ENCODE measurements at regions not wholly inside any gene's neighbourhood (a gene's known extent, or its start where the extent isn't known, plus 50 kb on each side); places are given as distances from the start of the nearest gene placed in this dataset.

- no peak overlapping the region for H3K18ac ChIP-seq (ENCODE audit: low read length)
- H4K8ac ChIP-seq (ENCODE audit: low read depth, low read length), result no peak overlapping the region
- H3K4me3 ChIP-seq (ENCODE audit: low read length), result no peak overlapping the region
- H2BK120ac ChIP-seq (ENCODE audit: low read depth, low read length), result no peak overlapping the region
- H2BK5ac ChIP-seq (ENCODE audit: low read length), result no peak overlapping the region
- no peaks in the 10 kb centered on the region for H3K27me3 ChIP-seq (ENCODE audit: insufficient read depth, low read length, poor library complexity)
- H3K4me2 ChIP-seq (ENCODE audit: low read length), result no peak overlapping the region
- no peak overlapping the region for H3K23ac ChIP-seq (ENCODE audit: low read length)
- no peak overlapping the region for H4K5ac ChIP-seq (ENCODE audit: low read length)
- H3K4me1 ChIP-seq (ENCODE audit: control insufficient read depth, low read depth, low read length), result no peaks in the 10 kb centered on the region
- H3K56ac ChIP-seq (ENCODE audit: low read length), result no peak overlapping the region
- no peaks in the 10 kb centered on the region for H3K79me1 ChIP-seq (ENCODE audit: low read length)
- no peak overlapping the region for H3K27ac ChIP-seq (ENCODE audit: low read depth, low read length)
- no peaks in the 10 kb centered on the region for H3K79me2 ChIP-seq (ENCODE audit: control insufficient read depth, insufficient read depth, low read length)
- no peak for DNase-seq
- H3K9ac ChIP-seq (ENCODE audit: low read length), result no peak overlapping the region
- H2AK5ac ChIP-seq (ENCODE audit: low read length), result no peak overlapping the region
- WGBS (ENCODE audit: extremely low coverage, insufficient coverage, low lambda C conversion rate), result no CpG with 5 or more reads among the region's 11 CpGs
- no peak overlapping the region for H3K4ac ChIP-seq (ENCODE audit: low read depth, low read length)
- no peak overlapping the region for H2BK15ac ChIP-seq (replicated peaks; ENCODE audit: low read depth)
- H3K36me3 ChIP-seq (ENCODE audit: control insufficient read depth, insufficient read depth, low read length), result no peaks in the 10 kb centered on the region
These were observed 112.6 kb upstream of the CSF3R start for GRCh38 chr1:36595349-36595748.

GRCh38 chr1:36594023-36594422, 111.3 kb upstream of the CSF3R start:
- Histone ChIP-seq H4K8ac (ENCODE audit: low read depth, low read length) (no peak overlapping the region), H3K56ac (ENCODE audit: low read length) (no peak overlapping the region), H3K27me3 (ENCODE audit: insufficient read depth, low read length, poor library complexity) (no peaks in the 10 kb centered on the region), H3K36me3 (ENCODE audit: control insufficient read depth, insufficient read depth, low read length) (no peaks in the 10 kb centered on the region), H3K9ac (ENCODE audit: low read length) (no peak overlapping the region), H3K18ac (ENCODE audit: low read length) (no peak overlapping the region), H3K23ac (ENCODE audit: low read length) (no peak overlapping the region), H3K27ac (ENCODE audit: low read depth, low read length) (no peak overlapping the region), H2AK5ac (ENCODE audit: low read length) (no peak overlapping the region), H3K4ac (ENCODE audit: low read depth, low read length) (no peak overlapping the region), H3K79me2 (ENCODE audit: control insufficient read depth, insufficient read depth, low read length) (no peaks in the 10 kb centered on the region), H3K4me1 (ENCODE audit: control insufficient read depth, low read depth, low read length) (no peaks in the 10 kb centered on the region), H4K5ac (ENCODE audit: low read length) (no peak overlapping the region), H3K79me1 (ENCODE audit: low read length) (no peaks in the 10 kb centered on the region), H2BK120ac (ENCODE audit: low read depth, low read length) (no peak overlapping the region), H2BK15ac (replicated peaks; ENCODE audit: low read depth) (no peak overlapping the region), H3K4me3 (ENCODE audit: low read length) (no peak overlapping the region), H3K4me2 (ENCODE audit: low read length) (no peak overlapping the region), H2BK5ac (ENCODE audit: low read length) (no peak overlapping the region)
- no peak for DNase-seq
- WGBS (ENCODE audit: extremely low coverage, insufficient coverage, low lambda C conversion rate), result no CpG with 5 or more reads among the region's 7 CpGs

GRCh38 chr1:36591278-36591677, 108.6 kb upstream of the CSF3R start:
- H3K4me3 ChIP-seq (ENCODE audit: low read length), result no peak overlapping the region
- H3K4me2 ChIP-seq (ENCODE audit: low read length), result no peak overlapping the region
- no peak overlapping the region for H3K23ac ChIP-seq (ENCODE audit: low read length)
- DNase-seq, result no peak
- no peaks in the 10 kb centered on the region for H3K27me3 ChIP-seq (ENCODE audit: insufficient read depth, low read length, poor library complexity)
- no peak overlapping the region for H3K4ac ChIP-seq (ENCODE audit: low read depth, low read length)
- H2BK5ac ChIP-seq (ENCODE audit: low read length), result no peak overlapping the region
- H2AK5ac ChIP-seq (ENCODE audit: low read length), result no peak overlapping the region
- no peaks in the 10 kb centered on the region for H3K4me1 ChIP-seq (ENCODE audit: control insufficient read depth, low read depth, low read length)
- no peaks in the 10 kb centered on the region for H3K79me1 ChIP-seq (ENCODE audit: low read length)
- no CpG with 5 or more reads among the region's 7 CpGs for WGBS (ENCODE audit: extremely low coverage, insufficient coverage, low lambda C conversion rate)
- H3K56ac ChIP-seq (ENCODE audit: low read length), result no peak overlapping the region
- H4K8ac ChIP-seq (ENCODE audit: low read depth, low read length), result no peak overlapping the region
- no peaks in the 10 kb centered on the region for H3K79me2 ChIP-seq (ENCODE audit: control insufficient read depth, insufficient read depth, low read length)
- H4K5ac ChIP-seq (ENCODE audit: low read length), result no peak overlapping the region
- no peak overlapping the region for H3K9ac ChIP-seq (ENCODE audit: low read length)
- no peak overlapping the region for H3K18ac ChIP-seq (ENCODE audit: low read length)
- H2BK15ac ChIP-seq (replicated peaks; ENCODE audit: low read depth), result no peak overlapping the region
- no peak overlapping the region for H2BK120ac ChIP-seq (ENCODE audit: low read depth, low read length)
- H3K27ac ChIP-seq (ENCODE audit: low read depth, low read length), result no peak overlapping the region
- no peaks in the 10 kb centered on the region for H3K36me3 ChIP-seq (ENCODE audit: control insufficient read depth, insufficient read depth, low read length)

- H3K23ac ChIP-seq (ENCODE audit: low read length), result no peak overlapping the region
- H3K4me3 ChIP-seq (ENCODE audit: low read length), result no peak overlapping the region
- H4K5ac ChIP-seq (ENCODE audit: low read length), result no peak overlapping the region
- DNase-seq, result no peak
- H3K27ac ChIP-seq (ENCODE audit: low read depth, low read length), result no peak overlapping the region
- H3K79me2 ChIP-seq (ENCODE audit: control insufficient read depth, insufficient read depth, low read length), result no peaks in the 10 kb centered on the region
- no peak overlapping the region for H2AK5ac ChIP-seq (ENCODE audit: low read length)
- WGBS (ENCODE audit: extremely low coverage, insufficient coverage, low lambda C conversion rate), result no CpG with 5 or more reads among the region's 9 CpGs
- H3K56ac ChIP-seq (ENCODE audit: low read length), result no peak overlapping the region
- no peaks in the 10 kb centered on the region for H3K27me3 ChIP-seq (ENCODE audit: insufficient read depth, low read length, poor library complexity)
- no peak overlapping the region for H3K4me2 ChIP-seq (ENCODE audit: low read length)
- no peak overlapping the region for H3K9ac ChIP-seq (ENCODE audit: low read length)
- H3K79me1 ChIP-seq (ENCODE audit: low read length), result no peaks in the 10 kb centered on the region
- H2BK5ac ChIP-seq (ENCODE audit: low read length), result no peak overlapping the region
- H3K36me3 ChIP-seq (ENCODE audit: control insufficient read depth, insufficient read depth, low read length), result no peaks in the 10 kb centered on the region
- H2BK120ac ChIP-seq (ENCODE audit: low read depth, low read length), result no peak overlapping the region
- H4K8ac ChIP-seq (ENCODE audit: low read depth, low read length), result no peak overlapping the region
- H2BK15ac ChIP-seq (replicated peaks; ENCODE audit: low read depth), result no peak overlapping the region
- no peak overlapping the region for H3K18ac ChIP-seq (ENCODE audit: low read length)
- peaks cover 2% of the 10 kb centered on the region for H3K4me1 ChIP-seq (ENCODE audit: control insufficient read depth, low read depth, low read length)
- no peak overlapping the region for H3K4ac ChIP-seq (ENCODE audit: low read depth, low read length)
These were observed 108.1 kb upstream of the CSF3R start for GRCh38 chr1:36590771-36591170.

- Histone ChIP-seq H4K8ac (ENCODE audit: low read depth, low read length) (no peak overlapping the region), H2BK120ac (ENCODE audit: low read depth, low read length) (no peak overlapping the region), H3K9ac (ENCODE audit: low read length) (no peak overlapping the region), H3K56ac (ENCODE audit: low read length) (no peak overlapping the region), H3K36me3 (ENCODE audit: control insufficient read depth, insufficient read depth, low read length) (no peaks in the 10 kb centered on the region), H4K5ac (ENCODE audit: low read length) (no peak overlapping the region), H3K4me1 (ENCODE audit: control insufficient read depth, low read depth, low read length) (peaks cover 2% of the 10 kb centered on the region), H3K27me3 (ENCODE audit: insufficient read depth, low read length, poor library complexity) (no peaks in the 10 kb centered on the region), H3K27ac (ENCODE audit: low read depth, low read length) (no peak overlapping the region), H2BK5ac (ENCODE audit: low read length) (no peak overlapping the region), H3K23ac (ENCODE audit: low read length) (no peak overlapping the region), H3K4me3 (ENCODE audit: low read length) (no peak overlapping the region), H3K4me2 (ENCODE audit: low read length) (no peak overlapping the region), H3K79me2 (ENCODE audit: control insufficient read depth, insufficient read depth, low read length) (no peaks in the 10 kb centered on the region), H3K18ac (ENCODE audit: low read length) (no peak overlapping the region), H3K4ac (ENCODE audit: low read depth, low read length) (no peak overlapping the region), H3K79me1 (ENCODE audit: low read length) (no peaks in the 10 kb centered on the region), H2BK15ac (replicated peaks; ENCODE audit: low read depth) (no peak overlapping the region), H2AK5ac (ENCODE audit: low read length) (no peak overlapping the region)
- no peak for DNase-seq
- WGBS (ENCODE audit: extremely low coverage, insufficient coverage, low lambda C conversion rate), result no CpG with 5 or more reads among the region's 4 CpGs
These were observed 107.6 kb upstream of the CSF3R start for GRCh38 chr1:36590264-36590663.

- no peak overlapping the region for H4K8ac ChIP-seq (ENCODE audit: low read depth, low read length)
- H4K5ac ChIP-seq (ENCODE audit: low read length), result no peak overlapping the region
- no peaks in the 10 kb centered on the region for H3K79me1 ChIP-seq (ENCODE audit: low read length)
- no peaks in the 10 kb centered on the region for H3K27me3 ChIP-seq (ENCODE audit: insufficient read depth, low read length, poor library complexity)
- no peak overlapping the region for H3K18ac ChIP-seq (ENCODE audit: low read length)
- no CpG with 5 or more reads among the region's 8 CpGs for WGBS (ENCODE audit: extremely low coverage, insufficient coverage, low lambda C conversion rate)
- H3K4me2 ChIP-seq (ENCODE audit: low read length), result no peak overlapping the region
- H3K23ac ChIP-seq (ENCODE audit: low read length), result no peak overlapping the region
- no peak overlapping the region for H2BK5ac ChIP-seq (ENCODE audit: low read length)
- no peak overlapping the region for H3K4ac ChIP-seq (ENCODE audit: low read depth, low read length)
- H2BK120ac ChIP-seq (ENCODE audit: low read depth, low read length), result no peak overlapping the region
- no peaks in the 10 kb centered on the region for H3K36me3 ChIP-seq (ENCODE audit: control insufficient read depth, insufficient read depth, low read length)
- no peak overlapping the region for H3K56ac ChIP-seq (ENCODE audit: low read length)
- H2BK15ac ChIP-seq (replicated peaks; ENCODE audit: low read depth), result no peak overlapping the region
- H3K79me2 ChIP-seq (ENCODE audit: control insufficient read depth, insufficient read depth, low read length), result no peaks in the 10 kb centered on the region
- no peak for DNase-seq
- H3K4me1 ChIP-seq (ENCODE audit: control insufficient read depth, low read depth, low read length), result peaks cover 2% of the 10 kb centered on the region
- no peak overlapping the region for H2AK5ac ChIP-seq (ENCODE audit: low read length)
- no peak overlapping the region for H3K9ac ChIP-seq (ENCODE audit: low read length)
- H3K4me3 ChIP-seq (ENCODE audit: low read length), result no peak overlapping the region
- H3K27ac ChIP-seq (ENCODE audit: low read depth, low read length), result no peak overlapping the region
These were observed 106.3 kb upstream of the CSF3R start for GRCh38 chr1:36588972-36589371.
